Fibroblast of lung (primary cell): ENCODE measurements at regions not wholly inside any gene's neighbourhood (a gene's known extent, or its start where the extent isn't known, plus 50 kb on each side); places are given as distances from the start of the nearest gene placed in this dataset.

Experiments used
- DNase-seq, 2 donors: peaks; one replicate each; pipeline versions ENCODE4 v3.0.0 to v3.0.0-alpha.2; 2010; ENCODE audit warnings: low read depth in 2 of 2
- H2AFZ ChIP-seq: 2 replicates; pipeline ENCODE4 v1.5.1; 2012; ENCODE audit warnings: low read length, control low read depth, inconsistent platforms
- H3K27ac ChIP-seq: 2 replicates; pipeline ENCODE4 v1.5.1; 2011; ENCODE audit warnings: low read length, control low read depth; ENCODE audit not compliant: insufficient read depth
- H3K27me3 ChIP-seq: 2 replicates; pipeline ENCODE4 v1.5.1; 2011; ENCODE audit warnings: mild to moderate bottlenecking, low read length; ENCODE audit not compliant: control insufficient read depth, insufficient read depth
- H3K36me3 ChIP-seq: 2 replicates; pipeline ENCODE4 v1.5.1; 2011; ENCODE audit warnings: low read length; ENCODE audit not compliant: control insufficient read depth, insufficient read depth
- H3K4me1 ChIP-seq: 2 replicates; pipeline ENCODE4 v1.5.1; 2011; ENCODE audit warnings: low read length; ENCODE audit not compliant: control insufficient read depth, insufficient read depth; ENCODE audit errors: extremely low read depth
- H3K4me2 ChIP-seq: 2 replicates; pipeline ENCODE4 v1.5.1; 2011; ENCODE audit warnings: low read length, control low read depth; ENCODE audit not compliant: insufficient read depth; ENCODE audit errors: extremely low read depth
- H3K4me3 ChIP-seq, 4 experiments: fragments of 200-600 bp in 1 of 4; sonication (generic) in 1 of 4; replicated peaks in 1 of 4; 2 replicates each; pipeline ENCODE4 v1.5.1; 2011 to 2016; ENCODE audit warnings: low read length in 4 of 4, low read depth in 3 of 4, mild to moderate bottlenecking in 3 of 4, control low read depth in 2 of 4, inconsistent platforms in 1 of 4, mixed read lengths in 1 of 4; ENCODE audit not compliant: insufficient read depth in 1 of 4; ENCODE audit errors: control extremely low read depth in 1 of 4
- H3K79me2 ChIP-seq: 2 replicates; pipeline ENCODE4 v1.5.1; 2012; ENCODE audit warnings: mild to moderate bottlenecking, low read length, inconsistent platforms; ENCODE audit not compliant: control insufficient read depth, insufficient read depth
- H3K9ac ChIP-seq: 2 replicates; pipeline ENCODE4 v1.5.1; 2011; ENCODE audit warnings: mild to moderate bottlenecking, low read length, control low read depth; ENCODE audit not compliant: insufficient read depth
- H3K9me3 ChIP-seq: 2 replicates; pipeline ENCODE4 v1.5.1; 2012; ENCODE audit warnings: low read depth, low read length; ENCODE audit not compliant: control insufficient read depth, insufficient read depth
- H4K20me1 ChIP-seq: 2 replicates; pipeline ENCODE4 v1.5.1; 2011; ENCODE audit warnings: low read length; ENCODE audit not compliant: control insufficient read depth, insufficient read depth; ENCODE audit errors: extremely low read depth
- CTCF ChIP-seq, 2 donors: IDR thresholded peaks in 1 of 2; conservative IDR thresholded peaks in 1 of 2; 1 replicate in 1 of 2; 2 replicates in 1 of 2; pipeline ENCODE4 v1.5.1; 2011 to 2012; ENCODE audit warnings: low read length in 2 of 2, control low read depth in 1 of 2, inconsistent platforms in 1 of 2, low read depth in 1 of 2, mild to moderate bottlenecking in 1 of 2
- EZH2 ChIP-seq: IDR thresholded peaks from 2 replicates; pipeline ENCODE4 v1.5.1; 2012; ENCODE audit warnings: low read length, control low read depth, mild to moderate bottlenecking; ENCODE audit errors: missing control alignments

- no peak overlapping the region for H3K4me2 ChIP-seq
- H3K36me3 ChIP-seq: no peaks in the 10 kb centered on the region
- no peaks in the 10 kb centered on the region for H3K79me2 ChIP-seq
- H4K20me1 ChIP-seq: no peaks in the 10 kb centered on the region
- H3K9ac ChIP-seq: no peak overlapping the region
- H3K27me3 ChIP-seq: no peaks in the 10 kb centered on the region
- no peak overlapping the region for H3K4me3 ChIP-seq
- no peaks in the 10 kb centered on the region for H3K9me3 ChIP-seq
- no peaks in the 10 kb centered on the region for H3K4me1 ChIP-seq
- H3K27ac ChIP-seq: no peak overlapping the region
- DNase-seq: no peak
- H2AFZ ChIP-seq: no peak overlapping the region
- TF ChIP-seq EZH2 (no peak), CTCF (conservative IDR thresholded peaks at IDR 0.05 in 1 of 2, IDR thresholded peaks at IDR 0.05 in 1 of 2; ENCODE audit: low read depth in 1 of 2, low read length in 2 of 2) (no peak)
Observed at GRCh38 chr21:28160378-28160777, 832.3 kb downstream of the LTN1 start.

- Histone ChIP-seq H3K4me3 (no peak overlapping the region), H3K4me2 (no peak overlapping the region), H3K27ac (no peak overlapping the region), H3K79me2 (no peaks in the 10 kb centered on the region), H4K20me1 (no peaks in the 10 kb centered on the region), H3K9me3 (no peaks in the 10 kb centered on the region), H3K4me1 (no peaks in the 10 kb centered on the region), H3K27me3 (no peaks in the 10 kb centered on the region), H3K9ac (no peak overlapping the region), H2AFZ (no peak overlapping the region), H3K36me3 (no peaks in the 10 kb centered on the region)
- DNase-seq: no peak
- TF ChIP-seq EZH2 (no peak), CTCF (conservative IDR thresholded peaks at IDR 0.05 in 1 of 2, IDR thresholded peaks at IDR 0.05 in 1 of 2; ENCODE audit: low read depth in 1 of 2, low read length in 2 of 2) (no peak)
Observed at GRCh38 chr21:28159396-28159795, 833.3 kb downstream of the LTN1 start.

GRCh38 chr21:28156590-28156989, 836.1 kb downstream of the LTN1 start:
- no peaks in the 10 kb centered on the region for H3K4me1 ChIP-seq
- no peaks in the 10 kb centered on the region for H3K9me3 ChIP-seq
- H3K27me3 ChIP-seq: no peaks in the 10 kb centered on the region
- DNase-seq: no peak
- H3K36me3 ChIP-seq: no peaks in the 10 kb centered on the region
- H3K79me2 ChIP-seq: no peaks in the 10 kb centered on the region
- no peak overlapping the region for H3K9ac ChIP-seq
- TF ChIP-seq CTCF (conservative IDR thresholded peaks at IDR 0.05 in 1 of 2, IDR thresholded peaks at IDR 0.05 in 1 of 2; ENCODE audit: low read depth in 1 of 2, low read length in 2 of 2): no peak
- no peak for TF ChIP-seq EZH2
- H2AFZ ChIP-seq: no peak overlapping the region
- no peaks in the 10 kb centered on the region for H4K20me1 ChIP-seq
- no peak overlapping the region for H3K27ac ChIP-seq
- H3K4me2 ChIP-seq: no peak overlapping the region
- no peak overlapping the region for H3K4me3 ChIP-seq
